GM19397 (cell line): ENCODE measurements at regions not wholly inside any gene's neighbourhood (a gene's known extent, or its start where the extent isn't known, plus 50 kb on each side); places are given as distances from the start of the nearest gene placed in this dataset.

ENCODE experiments used
- ATAC-seq: cut with Tn5 transposase; IDR thresholded peaks from one replicate; pipeline ENCODE4 v1.9.1; 2021; ENCODE audit warnings: mild to moderate bottlenecking, moderate library complexity; ENCODE audit not compliant: unreplicated experiment

DNA sequence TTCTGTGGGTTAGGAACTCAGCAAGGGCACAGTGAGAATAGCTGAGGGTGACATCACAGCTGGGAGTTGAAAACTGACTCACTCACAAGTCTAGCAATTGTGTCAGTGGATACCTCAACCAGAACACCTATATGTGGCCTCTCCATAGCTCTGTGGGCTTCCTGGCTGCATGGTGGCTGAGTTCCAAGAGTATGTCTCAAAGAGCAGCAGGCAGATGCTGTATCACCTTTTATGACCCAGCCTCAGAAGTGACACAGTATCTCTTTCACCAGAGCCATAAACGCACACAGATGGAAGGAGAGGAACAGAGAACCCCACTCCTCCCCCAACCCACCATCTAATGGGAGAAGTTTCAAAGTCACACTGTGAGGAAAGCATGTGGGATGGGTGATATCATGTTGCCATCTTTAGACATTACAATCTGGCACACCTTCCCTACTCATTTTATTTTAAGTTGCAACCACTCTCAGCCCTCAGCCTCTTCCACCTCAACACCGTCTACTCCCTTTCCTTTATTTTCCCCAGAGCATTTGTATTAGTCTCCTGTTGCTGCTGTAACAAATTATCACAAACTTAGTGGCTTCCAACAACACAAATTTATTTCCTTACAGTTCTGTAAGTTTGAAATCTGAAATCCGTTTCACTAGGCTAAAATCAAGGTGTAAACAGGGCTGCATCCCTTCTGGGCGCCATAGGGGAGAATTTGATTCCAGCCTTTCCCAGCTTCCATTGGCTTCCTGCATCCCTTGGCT, 134.6 kb upstream of the SPATS2L start:
- no peak for ATAC-seq

- ATAC-seq: no peak
Observed at GRCh38 chr2:200172521-200172920, 134.0 kb upstream of the SPATS2L start.

DNA sequence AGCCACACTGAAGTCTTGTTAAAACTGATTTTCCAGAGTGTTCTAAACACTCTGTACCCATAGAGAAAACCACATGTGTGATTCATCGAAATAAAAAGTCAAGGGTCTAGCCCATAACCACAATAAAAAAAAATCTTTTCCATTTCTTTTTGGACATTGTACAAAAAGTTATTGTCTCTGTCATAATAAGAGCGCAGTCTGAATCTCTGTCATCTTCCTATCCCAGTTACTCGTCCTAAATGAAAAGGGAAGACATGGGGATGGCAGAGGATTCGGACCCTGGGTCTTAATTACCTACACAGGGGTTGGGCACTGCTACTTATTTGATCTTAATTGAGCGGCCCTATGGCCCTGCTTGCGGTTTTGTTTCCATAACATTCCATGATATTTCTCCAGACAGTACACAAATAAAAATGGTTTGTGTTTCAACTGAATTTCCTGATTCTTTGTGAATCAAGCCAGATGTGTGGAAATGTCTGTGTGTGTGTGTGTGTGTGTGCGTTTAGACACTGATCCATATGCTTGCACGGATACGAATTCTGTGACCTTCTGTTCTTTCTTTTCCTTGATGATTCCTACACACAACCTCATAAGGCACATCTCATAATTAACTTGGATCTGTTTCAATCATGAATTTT, 133.4 kb upstream of the SPATS2L start:
- no peak for ATAC-seq

DNA sequence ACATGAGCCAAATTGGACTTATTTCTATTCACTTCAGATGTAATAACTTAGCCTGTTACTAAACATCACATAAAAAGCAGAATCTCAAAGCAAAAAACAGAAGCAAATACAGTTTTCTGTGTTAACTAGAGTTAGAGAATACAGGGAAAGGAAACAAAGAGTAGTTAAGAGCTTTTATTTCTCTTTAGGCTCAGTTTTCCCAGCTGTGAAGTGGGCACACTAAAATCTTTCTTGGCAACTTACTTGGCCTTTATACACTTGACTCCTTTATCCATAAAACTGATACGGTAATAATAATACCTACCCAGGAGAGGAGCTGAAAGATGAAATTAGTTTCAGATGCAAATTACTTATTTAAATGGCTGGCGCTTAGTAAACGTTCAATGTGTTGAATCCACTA, 132.8 kb upstream of the SPATS2L start:
- ATAC-seq: no peak

DNA sequence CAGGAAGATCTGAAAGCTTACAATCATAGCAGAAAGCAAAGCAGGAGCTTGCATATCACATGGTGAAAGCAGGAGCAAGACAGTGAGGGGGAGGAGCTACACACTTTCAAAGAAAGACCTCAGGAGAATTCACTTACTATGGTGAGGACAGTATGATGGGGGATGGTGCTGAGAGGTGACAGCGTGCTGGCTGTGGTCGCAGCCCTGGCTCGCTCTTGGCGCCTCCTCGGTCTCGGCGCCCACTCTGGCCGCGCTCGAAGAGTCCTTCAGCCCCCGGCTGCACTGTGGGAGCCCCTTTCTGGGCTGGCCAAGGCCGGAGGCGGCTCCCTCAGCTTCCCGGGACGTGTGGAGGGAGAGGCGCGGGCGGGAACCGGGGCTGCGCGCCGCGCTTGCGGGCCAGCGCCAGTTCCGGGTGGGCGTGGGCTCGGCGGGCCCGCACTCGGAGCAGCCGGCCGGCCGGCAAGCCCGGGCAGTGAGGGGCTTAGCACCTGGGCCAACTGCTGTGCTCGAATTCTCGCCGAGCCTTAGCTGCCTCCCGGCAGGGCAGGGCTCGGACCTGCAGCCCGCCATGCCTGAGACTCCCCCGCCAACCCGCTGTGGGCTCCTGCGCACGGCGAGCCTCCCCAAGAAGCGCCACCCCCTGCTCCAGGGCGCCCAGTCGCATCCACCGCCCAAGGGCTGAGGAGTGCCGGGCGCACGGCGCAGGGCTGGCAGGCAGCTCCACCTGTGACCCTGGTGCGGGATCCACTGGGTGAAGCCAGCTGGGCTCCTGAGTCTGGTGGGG, 131.9 kb upstream of the SPATS2L start:
- no peak for ATAC-seq

DNA sequence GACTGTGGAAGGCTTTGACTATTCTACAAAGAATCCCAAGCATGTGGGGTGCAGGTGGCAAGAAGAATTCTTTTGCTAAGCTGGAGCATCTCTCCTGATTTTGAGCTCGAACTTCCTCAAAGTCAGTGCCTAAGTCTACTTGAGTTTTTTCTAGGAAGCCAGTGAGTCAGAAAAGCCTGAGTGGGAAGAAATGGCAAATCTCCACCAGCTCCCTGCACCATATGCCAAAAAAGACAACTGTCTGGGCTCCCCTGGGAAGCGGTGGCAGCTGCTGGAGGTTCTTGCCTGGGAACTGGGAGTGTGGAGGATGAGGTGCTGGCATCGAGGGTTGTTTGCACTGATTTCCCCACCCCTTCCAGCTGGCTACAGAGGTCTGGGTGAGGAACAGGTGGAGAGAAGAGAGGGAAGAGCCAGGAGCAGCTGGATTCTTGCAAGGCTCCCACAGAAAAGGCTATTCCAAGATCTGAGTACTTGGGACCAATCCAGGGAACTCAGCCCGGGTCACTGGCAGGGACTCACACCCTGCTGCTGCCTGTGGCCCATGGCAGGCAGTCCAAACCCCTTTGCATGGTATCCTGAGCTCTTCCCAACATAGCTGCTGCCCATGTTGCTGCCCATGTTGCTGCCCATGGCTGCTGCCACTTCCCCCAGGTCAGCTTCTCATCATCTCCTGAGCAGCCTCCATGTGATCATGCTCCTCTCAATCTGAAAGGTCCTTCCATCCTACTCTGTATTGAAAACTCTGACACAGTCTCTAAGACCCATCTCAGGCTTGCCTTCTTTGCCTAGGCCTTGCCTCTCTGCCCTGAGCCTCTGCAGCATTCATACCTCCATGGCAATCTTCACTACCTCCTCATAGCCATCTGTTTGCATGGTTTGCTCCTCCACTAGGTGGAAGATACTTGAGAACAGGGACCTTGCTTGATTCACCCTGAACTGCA, 128.3 kb upstream of the SPATS2L start:
- ATAC-seq: no peak

DNA sequence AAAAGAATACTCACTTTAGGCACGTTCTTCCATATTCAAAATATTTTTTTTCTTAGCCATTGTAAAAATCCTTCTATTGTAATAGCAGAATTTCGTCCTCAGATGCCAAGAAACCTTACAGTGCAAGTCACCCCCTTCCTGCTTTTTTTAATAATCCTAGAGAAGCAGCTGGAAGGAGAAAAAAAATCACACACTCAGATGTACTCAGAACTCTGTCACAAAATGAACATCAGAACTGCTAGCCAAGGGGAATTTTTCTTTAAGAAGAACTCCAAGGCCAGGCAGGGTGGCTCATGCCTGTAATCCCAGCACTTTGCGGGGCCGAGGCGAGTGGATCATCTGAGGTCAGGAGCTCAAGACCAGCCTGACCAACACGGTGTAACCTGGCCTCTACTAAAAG, 127.3 kb upstream of the SPATS2L start:
- no peak for ATAC-seq

- ATAC-seq: no peak
Observed at GRCh38 chr2:200180943-200181342, 125.5 kb upstream of the SPATS2L start.

- no peak for ATAC-seq
Observed at GRCh38 chr2:200181755-200182154, 124.7 kb upstream of the SPATS2L start.

DNA sequence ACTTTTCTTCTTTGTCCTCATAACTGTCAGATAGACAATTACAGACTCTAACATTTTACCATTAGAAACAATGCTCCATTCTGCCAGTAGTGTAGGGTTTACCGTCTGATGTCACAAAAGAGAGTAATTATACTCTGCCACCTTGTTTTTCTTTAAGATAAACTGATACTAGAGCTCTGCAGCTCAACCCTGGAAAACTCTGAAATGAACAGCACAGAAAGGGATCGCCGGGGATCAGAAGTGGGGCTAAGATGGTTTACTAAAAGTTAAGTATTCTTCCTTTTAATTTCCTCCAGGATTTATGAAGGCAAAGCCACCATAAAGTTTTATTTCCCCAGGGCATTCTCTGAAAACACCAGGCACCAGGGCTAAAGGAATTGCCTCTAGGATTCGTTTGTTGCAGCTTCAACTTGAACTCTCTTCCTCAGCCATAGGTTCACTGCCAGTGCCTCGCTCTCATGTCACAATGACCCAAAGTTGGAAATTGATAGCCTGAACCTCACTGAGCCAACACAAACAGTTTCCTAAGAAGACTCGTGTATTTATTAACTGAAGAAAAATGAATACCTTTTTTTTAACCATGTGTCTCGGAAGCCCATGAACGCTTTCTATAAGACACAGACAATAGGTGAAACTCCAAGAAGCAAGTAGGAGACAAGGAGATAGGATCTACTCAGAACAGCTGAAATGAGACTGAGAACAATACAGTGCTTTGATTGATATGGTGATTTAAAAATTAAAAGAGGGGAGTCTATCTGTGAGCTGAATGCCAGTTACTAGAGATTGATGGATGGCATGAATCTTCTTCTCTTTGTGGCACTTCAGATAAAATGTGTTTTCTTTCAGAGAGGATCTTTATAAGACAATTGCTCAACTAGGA, 121.5 kb upstream of the SPATS2L start:
- ATAC-seq: no peak

DNA sequence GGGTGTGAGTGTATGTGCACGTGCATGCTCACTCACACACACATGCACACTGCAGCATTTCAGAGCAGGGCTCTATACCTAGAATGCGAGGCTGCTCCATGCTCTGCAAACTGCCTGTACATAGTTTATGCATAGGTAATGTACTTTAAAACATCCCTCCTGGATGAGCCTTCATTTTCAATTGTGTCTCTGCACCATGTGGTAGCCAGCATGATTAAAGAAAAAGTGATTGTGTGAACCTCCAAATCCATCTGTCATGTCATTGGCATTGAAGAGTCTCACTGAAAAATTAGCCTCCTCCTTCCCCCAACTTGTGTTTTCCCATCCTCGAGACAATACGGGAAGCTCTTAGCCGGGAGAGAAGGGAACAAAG, 120.9 kb upstream of the SPATS2L start:
- ATAC-seq: no peak

DNA sequence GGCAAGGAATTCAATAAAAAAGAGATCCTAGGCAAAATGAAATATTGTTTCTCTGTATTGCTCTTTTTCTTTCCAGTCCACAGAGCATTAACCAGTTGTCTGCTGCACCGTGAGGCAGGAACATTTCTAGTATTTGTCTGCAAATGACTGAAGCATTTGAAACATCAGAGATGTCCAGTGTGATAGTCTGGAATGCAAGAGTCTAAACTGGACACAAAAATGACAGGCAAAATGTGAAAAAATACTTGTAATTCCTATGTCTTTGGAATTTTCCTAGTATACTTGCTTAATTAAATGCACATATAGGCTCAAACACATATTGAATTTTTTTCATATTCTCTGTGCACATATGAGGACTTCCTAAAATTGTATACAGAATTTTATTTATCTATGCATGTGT, 120.5 kb upstream of the SPATS2L start:
- no peak for ATAC-seq

DNA sequence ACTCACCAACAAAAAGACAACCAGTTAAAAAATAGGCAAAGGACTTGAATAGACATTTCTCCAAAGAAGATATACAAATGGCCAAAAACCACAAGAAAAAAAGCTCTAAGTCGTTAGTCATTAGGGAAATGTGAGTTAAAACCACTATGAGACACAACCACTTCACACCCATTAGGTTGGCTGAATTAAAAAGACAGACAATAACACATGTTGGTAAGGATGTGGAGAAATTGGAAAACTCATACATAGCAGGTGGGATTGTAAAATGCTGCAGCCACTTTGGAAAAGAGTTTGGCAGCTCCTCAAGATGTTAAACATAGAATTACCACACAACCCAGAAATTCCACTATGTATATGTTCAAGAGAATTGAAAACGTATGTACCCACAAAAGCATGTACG, 117.6 kb upstream of the SPATS2L start:
- ATAC-seq: no peak

DNA sequence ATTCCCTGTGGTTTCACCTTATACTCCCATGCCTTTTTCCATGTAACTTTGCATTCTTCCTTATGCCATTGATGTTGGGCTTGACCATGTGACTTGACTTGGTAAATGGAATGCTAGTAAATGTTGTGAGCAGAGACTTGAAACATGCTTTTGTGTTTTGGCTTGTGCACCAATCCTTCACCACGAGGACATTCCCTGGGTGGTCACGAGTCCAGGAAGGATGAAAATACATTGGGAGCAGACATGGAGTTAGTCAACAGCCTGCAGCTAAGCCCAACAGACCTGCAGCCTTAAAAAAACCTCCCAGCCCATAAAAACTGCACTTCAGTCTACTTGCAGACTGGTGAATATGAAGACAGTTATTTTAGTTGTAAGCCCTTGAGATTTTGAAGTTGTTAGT, 116.5 kb upstream of the SPATS2L start:
- ATAC-seq: no peak

DNA sequence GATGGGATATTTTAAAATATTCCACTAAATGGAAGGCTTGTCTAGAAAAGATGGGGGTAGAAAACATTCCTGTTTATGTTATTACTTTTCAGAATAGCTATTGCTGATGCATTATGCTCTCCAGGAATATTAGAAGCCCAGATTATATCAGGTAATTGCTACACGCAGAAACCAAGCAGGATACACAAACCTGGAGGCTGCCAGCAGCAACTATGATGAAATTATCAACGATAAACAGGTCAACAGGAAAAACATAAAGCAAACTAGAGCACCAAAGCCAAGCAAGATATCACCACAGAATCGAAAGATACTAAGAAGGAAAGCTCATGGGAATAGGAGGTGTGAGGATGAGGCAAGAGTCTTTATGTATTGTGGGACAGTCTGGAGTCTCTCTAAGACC, 113.2 kb upstream of the SPATS2L start:
- no peak for ATAC-seq

- ATAC-seq: no peak
Observed at GRCh38 chr2:200193791-200194190, 112.7 kb upstream of the SPATS2L start.

GRCh38 chr2:200194746-200195145, 111.7 kb upstream of the SPATS2L start:
- no peak for ATAC-seq

GRCh38 chr2:200199005-200199404, 107.5 kb upstream of the SPATS2L start:
- no peak for ATAC-seq

DNA sequence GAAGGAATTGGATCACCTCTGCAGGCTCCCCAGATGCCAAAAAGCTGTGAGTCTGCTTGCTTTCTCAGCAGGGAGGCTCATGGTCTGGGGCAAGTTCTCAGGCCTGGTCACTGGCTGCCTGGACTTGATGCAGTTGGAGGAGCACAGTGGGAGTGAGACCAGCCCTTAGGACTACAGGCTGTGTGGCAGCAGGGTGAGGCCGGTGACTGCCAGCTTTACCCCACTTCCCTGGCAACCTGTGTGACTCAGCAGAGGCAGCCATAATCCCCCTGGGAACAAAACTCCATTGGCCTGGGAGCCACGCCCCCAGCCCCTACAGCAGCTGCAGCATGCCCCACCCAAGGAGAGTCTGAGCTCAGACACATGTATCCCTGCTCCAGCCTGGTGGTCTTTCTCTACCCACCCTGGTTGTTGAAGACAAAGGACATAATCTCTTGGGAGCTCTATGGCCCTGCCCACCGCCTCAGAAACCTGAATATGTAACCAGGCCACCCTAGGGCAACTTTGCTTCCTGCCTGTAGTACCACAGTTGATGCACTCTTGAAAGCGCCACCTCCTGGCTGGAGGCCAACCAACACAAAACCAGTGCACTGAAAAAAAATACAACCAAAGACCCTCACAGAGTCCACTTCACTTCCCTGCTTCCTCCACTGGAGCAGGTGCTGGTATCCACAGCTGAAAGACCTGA, 106.8 kb upstream of the SPATS2L start:
- no peak for ATAC-seq
